NCI-H146 treated with DMSO at 0.1 percent for 48 hours (cell line): ENCODE measurements at regions not wholly inside any gene's neighbourhood (a gene's known extent, or its start where the extent isn't known, plus 50 kb on each side); places are given as distances from the start of the nearest gene placed in this dataset.

Experiments
- DNase-seq: peaks from one replicate; lab custom pipeline; 2025; ENCODE audit not compliant: unreplicated experiment; lab: John Stamatoyannopoulos, UW

DNA sequence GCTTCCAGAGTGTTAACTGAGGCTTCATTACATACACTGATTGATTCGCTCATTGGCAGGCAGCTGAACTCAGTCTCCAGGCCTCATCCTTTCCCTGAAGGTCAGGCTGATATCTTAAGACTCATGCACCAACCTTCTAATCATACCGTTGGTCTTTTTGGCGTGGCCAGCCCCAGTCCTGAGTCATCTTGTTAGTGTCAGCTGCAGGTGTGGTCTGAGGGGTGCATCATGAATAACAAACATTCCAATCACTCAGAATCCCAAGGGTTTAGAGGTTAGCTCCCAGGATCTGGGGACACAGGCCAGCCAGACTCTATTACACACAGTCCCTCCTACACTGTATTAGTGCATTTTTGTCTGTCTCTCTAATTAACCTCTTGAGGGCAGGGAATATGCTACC is 271.5 kb downstream of the HRH4 start:
- no peak for DNase-seq

- DNase-seq, result no peak
These were observed 273.6 kb downstream of the HRH4 start for GRCh38 chr18:24734058-24734457.

DNA sequence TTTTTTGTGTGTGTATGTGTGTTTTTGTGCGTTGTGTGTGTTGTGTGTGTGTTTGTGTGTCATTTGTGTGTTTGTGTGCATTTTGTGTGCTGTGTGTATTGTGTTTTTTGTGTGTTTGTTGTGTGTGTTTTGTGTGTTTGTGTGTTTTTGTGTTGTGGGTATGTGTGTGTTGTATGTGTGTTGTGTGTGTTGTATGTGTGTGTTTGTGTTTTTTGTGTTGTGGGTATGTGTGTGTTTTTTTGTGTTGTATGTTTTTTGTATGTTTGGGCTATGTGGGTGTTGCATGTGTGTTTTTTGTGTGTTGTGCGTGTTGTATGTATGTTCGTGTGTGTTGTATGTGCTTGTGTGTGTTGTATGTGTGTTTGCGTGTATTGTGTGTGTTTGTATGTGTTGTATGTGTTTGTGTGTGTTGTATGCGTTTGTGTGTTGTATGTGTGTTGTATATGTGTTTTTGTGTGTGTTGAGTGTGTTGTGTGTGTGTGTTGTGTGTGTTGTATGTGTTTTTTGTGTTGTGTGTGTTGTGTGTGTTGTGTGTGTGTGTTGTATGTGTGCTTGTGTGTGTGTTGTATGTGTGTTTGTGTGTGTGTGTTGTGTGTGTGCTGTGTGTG is 275.3 kb downstream of the HRH4 start:
- DNase-seq, result no peak

- no peak for DNase-seq
These were observed 276.4 kb downstream of the HRH4 start for GRCh38 chr18:24736662-24737330.

GRCh38 chr18:24740829-24741228 is 280.4 kb downstream of the HRH4 start:
- no peak for DNase-seq

DNA sequence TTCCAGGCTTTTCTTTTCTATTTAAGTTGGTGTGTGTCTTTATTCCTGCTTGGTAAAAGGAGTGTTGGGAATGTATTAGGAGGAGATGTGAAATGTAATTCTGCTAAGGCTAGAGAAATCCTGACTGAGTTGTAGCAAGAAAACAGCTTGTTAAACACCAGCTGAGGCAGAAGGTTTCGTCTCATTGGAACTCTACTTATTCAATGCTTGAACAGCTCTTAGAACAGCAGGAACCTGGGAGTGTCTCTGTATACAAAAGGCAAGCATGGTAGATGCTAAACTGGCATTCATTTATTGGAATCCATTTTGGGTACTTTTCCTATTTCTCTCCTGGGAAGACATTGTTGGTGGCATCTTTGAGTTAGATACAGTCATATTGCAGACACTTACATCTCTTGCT is 280.9 kb downstream of the HRH4 start:
- DNase-seq, result no peak

DNA sequence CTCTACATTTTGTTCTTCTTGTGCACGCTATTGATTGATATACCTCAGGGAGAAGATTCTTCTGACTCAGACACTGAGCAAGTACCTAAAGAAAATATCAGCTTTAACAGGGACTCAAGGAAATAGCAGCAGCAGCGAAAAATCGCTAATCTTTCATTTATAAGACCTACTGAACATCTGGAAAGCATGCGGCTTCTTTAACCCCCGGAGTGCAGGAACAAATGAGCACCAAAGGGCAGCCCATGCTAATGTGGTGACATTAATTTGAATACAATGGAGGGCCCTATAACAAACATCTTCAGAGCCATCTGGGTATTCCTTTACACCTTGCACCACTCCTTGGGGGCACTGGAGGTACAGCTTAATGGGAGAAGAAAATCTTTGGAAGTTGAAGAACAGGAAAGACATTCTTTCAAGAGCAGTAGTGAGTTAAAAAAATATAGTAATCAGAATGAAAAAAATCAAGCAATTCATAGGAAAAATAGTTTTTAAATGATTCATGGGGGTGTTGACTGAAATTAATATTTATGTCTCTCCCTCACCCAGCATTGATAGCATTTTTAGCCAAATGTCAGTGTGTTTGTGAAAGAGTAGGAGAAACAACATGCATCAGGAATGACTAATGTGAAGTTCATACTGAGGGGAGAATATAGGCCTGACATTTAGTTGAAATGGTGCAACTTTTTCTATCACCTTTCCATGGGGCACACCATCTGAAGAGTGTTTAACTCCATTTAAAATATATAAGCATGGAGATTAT is 281.7 kb downstream of the HRH4 start:
- DNase-seq, result no peak

GRCh38 chr18:24754583-24755253 is 294.3 kb downstream of the HRH4 start:
- no peak for DNase-seq

GRCh38 chr18:24756385-24756784 is 295.9 kb downstream of the HRH4 start:
- no peak for DNase-seq

- no peak for DNase-seq
These were observed 296.7 kb downstream of the HRH4 start for GRCh38 chr18:24757134-24757533.

- DNase-seq, result no peak
These were observed 301.3 kb downstream of the HRH4 start for GRCh38 chr18:24761765-24762164.

- no peak for DNase-seq
These were observed 302.1 kb downstream of the HRH4 start for GRCh38 chr18:24762511-24762910.

GRCh38 chr18:24763765-24764513 is 303.5 kb downstream of the HRH4 start:
- DNase-seq, result no peak

DNA sequence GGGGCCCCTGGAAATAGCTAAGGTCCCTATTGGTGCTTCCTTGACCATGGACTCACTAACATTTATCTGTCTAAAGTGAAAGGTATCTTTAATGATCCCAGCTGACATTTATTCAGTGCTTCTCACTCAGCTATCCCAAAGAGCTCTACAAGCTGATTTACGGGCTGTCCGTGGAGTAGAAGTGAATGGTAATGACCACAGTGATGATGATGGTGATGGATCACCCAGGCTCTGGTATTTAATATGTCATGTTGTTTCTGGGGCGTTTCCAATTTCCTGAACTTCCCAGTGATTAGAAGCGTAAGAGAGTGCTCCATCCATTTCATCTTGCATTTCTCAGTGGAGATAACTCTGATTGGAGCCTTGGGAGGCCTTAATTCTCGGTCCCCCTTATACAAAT is 304.3 kb downstream of the HRH4 start:
- no peak for DNase-seq

DNA sequence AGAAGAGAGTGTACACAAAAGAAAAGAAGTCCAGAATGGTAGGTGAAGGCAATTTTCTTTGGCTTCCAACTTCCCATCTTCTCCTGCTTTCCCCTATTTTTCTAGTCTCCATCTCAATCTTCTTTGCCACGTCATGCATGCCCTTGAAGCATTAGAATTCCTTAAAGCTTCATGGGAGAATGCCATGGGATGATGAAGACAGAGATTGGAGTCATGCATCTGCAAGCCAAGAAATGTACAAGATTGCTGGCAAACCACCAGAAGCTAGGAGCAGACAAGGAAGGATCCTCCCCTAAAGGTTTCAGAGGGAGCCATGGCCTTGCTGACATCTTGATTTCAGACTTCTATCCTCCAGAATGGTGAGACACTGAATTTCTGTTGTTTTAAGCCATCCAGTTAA is 305.9 kb downstream of the HRH4 start:
- DNase-seq, result no peak

GRCh38 chr18:24770311-24771024 is 310.0 kb downstream of the HRH4 start:
- DNase-seq, result no peak

- no peak for DNase-seq
These were observed 310.9 kb downstream of the HRH4 start for GRCh38 chr18:24771300-24771699.

DNA sequence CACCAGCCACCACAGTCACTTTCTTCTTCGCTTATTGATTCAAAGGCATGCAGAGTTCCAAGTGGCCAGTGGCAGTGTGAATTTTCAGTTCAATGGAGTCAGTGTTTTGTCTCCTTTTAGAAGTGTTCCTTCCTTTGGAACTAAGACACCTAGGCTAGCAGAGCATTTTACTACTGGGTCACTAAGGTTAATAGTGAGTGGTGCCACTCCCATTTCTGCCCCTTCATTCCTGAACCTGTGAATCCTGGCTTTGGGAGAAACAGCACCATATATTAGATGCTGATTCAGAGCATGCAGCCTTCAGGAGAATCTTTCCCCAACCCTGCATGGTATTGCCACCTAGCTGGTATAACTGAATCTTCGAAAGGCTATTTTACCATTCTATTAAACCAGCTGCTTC is 312.7 kb downstream of the HRH4 start:
- no peak for DNase-seq

DNA sequence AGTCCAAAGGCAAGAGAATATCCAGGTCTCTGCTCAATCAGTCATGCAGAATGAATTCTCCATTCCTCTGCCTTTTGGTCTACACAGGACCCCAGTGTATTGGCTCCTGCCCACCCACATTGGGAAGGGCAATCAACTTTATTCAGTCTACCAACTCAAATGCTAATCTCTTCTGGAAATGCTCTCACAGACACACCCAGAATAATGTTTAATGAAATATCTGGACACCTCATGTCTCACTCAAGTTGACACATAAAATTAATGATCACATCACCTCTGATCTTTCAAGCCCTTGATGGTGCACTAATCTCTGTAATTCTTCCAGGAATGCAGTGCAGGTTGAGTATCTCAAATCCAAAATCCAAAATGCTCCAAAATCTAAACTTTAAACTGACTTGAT is 315.6 kb downstream of the HRH4 start:
- no peak for DNase-seq

DNA sequence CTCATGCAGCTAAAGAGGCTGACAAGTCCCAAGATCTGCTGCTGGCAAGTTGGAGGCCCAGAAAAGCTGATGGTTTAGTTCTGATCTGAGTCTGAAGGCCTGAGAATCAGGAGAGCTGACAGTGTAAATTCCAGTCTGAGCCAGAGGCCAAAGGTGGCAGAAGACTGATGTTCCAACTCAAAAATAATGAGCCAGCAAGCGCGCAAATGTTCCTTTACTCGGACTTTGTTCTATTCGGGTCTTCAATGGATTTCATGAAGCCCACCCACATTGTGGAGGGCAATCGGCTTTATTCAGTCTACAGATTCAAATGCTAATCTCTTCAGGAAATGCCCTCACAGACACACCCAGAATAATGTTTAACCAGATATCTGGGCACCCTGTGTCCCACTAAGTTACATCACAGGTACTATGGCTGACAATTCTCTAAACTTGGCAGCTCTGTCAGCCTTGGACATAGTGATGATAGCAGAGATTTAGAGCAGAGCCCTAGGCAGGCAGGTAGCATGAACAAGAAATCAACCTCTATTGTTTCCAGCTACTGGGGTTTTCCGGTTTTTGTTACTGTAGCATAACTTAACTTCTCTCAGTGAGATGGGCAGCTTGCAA is 318.5 kb downstream of the HRH4 start:
- DNase-seq, result no peak
